D341Med (cell line): ENCODE measurements at regions not wholly inside any gene's neighbourhood (a gene's known extent, or its start where the extent isn't known, plus 50 kb on each side); places are given as distances from the start of the nearest gene placed in this dataset.
"Not testable (repeated sequence)": the region's sequence is repeated elsewhere in the genome, so short reads cannot be mapped to it uniquely, and the experiment has no call there.

ENCODE experiments used
- DNase-seq: peaks from one replicate; pipeline ENCODE4 v3.0.0; 2012; ENCODE audit warnings: low spot score

DNA sequence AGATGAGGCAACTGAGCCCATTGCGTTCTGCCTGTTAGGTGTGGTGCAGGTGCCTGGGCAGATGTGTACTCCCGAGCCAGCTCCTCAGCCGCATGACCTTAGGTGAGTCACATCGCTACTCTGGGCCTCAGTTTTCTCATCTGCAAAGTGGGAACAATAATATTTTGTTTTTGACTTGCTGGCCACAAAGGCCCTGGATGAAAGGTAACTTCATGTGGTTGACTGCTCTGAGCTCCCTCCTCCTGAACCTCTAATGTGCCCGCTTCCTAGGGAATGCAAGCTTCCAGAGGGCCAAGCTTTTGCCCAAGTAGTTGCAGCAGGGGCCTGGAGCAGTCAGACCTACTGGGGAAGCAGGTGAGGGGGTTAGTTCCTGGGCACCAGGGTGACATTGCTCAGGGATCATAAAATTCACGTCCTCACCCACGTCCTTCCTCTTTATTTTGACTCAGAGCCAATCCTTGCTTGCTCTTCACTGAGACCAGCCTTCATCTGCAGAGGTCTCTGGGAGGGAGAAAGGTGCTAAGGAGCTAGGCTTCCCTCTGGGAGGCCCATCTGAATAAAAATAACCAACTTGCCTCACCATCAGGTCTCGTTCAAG is 149.0 kb upstream of the TLE3 start:
- no peak for DNase-seq

DNA sequence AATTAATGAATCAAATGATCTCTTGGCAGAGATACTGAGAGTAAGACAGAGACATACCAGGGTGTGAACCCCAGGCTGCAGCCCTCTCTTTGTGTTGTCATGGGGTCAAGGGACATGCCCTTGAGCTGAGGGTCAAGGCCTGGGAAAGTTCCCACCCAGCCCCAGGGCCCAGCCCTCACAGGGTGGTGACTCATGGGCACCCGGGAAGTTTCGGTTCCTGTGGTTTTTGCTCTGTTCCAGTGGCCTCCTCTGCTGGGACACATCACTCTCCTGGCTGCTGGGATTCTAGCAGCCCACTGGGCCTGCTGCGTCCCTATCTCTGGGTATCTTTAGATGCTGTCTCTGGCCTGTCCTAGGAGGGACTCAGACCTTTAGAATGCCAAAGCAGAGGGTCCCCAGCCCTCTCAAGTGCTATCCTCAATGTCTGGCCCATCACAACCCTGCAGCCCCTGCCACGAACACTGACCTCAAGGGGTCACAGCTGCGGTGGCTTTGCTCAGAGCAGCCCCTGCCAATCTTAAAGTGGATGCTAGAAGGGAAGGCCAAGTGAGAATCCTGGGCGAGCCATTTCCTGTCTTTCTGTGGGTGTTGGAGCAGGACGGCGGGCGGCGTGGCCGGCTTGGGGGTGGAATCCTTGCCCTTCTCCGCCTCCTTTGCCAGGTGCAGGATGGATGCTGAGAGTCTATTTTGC is 148.4 kb upstream of the TLE3 start:
- DNase-seq: no peak

DNA sequence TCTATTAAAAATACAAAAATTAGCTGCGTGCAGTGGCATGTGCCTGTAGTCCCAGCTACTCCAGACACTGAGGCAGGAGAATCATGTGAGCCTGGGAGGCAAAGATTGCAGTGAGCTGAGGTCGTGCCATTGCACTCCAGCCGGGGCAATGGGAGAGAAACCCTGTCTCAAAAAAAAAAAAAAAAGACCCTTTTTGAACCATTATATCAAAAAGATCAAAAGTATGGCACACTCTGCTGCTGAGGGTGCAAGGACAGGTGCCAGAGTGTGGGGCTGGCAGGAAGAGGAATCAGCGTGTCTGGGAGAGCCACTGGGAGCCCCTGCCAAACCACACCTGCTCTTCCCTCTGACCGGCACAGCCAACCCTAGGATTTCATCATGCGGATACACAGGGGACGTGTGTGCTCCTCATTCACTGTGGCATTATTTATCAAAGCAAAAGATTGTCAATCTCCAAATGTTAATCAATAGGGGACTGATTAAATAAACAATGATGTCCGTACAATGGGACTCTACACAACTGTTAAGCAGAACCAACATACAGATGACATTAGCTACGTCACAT is 147.3 kb upstream of the TLE3 start:
- DNase-seq: no peak

DNA sequence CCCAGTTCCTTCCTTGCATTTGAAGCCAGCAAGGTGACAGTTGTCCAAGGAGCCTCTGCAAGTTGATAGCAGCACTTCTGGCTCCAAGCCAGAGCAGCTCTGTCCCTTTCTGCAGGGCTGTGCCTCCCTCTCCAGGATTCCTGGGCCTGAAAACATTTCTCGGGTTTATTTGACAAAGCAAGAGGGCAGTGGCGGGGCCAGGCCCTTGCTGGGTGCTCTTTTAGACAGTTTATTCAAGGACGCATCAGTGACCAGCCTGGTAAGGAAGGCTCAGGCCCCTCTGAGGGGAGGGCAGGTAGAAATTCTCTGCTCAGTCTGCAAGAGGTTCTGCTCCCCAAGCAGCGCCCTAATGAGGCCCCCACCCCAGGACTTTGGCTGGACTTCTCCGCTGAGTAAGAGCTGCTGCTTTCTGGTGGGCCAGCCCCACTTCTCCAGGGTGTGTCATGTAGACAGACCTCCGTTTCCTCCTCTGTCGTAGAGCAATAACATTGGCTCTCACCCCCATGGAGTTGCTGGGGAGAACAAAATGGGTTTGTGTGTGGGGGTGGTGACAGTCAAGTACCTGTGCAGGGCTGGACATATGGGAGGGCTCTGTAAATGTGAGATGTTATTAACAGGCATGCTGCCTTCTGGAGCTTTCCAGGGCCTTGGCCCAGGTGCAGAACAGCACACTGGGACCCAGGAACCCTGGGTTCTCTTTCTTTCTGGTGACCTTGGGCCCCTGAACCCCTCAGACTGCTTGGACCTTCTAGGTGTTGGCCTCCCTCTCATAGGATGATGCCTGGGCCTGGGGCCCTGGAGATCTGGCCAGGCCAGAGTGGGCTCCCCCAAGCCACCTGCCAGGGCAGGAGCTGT is 146.2 kb upstream of the TLE3 start:
- no peak for DNase-seq

DNA sequence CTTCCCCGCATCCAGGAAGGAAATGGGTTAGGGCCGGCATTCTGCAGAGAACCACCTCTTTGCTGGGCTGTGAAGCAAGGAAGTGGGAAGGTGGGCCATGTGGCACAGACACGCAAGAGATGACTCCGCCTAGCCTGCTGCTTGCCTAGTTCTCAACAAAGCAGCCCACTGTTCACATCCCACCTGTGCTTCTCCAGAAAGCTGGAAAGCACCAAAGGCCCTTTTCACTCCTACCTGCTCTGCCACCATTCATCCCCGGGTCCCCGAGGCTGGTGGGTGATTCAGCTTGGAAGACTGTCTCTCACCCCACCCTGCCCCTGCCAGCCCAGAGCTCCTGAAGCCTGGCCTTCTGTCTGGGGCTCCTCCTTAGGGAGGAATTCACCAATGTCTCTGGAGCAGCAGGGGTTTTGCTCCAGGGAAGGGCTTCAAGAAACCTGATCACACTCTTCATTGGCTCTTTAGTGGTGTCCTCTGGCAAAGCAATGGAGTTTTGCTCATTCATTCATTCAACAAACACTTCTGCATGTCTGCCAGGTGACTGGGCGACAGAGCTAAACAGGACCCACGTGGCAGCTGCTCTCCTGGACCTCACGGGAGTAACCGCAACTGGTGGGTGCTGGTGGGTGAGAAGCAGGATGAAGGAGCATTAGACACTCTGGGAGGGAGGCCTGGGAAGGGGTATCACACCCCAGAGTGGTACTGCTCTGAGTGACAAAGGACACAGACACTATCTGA is 145.4 kb upstream of the TLE3 start:
- DNase-seq: no peak

DNA sequence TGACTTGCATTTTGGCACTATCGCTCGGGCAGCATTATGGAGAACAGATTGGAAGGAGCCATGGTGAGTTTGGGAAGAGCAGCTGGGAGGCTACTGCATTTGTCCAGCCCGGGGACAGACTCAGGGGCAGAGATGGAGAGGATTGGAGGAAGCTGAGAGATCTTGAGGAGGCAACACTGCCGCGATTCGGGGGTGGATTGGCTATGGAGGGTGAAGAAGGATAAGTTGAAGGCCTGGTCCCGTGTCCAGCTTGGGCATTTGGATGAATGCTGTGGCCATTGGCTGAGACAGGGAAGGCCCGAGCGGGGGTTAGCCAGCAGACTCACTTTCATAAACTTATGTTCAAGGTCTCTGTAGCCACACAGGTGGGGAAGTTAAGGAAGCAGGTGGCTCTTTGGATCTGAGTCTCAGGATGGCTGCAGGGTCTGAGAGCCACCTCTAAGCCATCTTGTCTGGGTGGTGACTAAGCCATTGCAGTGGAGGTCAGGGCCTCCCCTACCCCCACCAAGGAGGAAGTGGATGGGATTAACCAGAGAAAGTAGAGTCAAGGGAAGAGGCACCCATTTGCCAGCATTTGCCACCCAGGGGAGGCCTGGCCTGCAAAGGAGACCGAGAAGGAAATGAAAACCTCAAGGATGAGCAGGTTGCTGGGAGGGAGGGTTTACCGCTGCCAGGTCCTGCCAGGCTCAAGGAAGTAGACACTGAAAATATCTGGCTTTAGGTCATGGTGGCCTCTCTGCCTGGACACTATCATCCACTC is 144.0 kb upstream of the TLE3 start:
- DNase-seq: no peak

DNA sequence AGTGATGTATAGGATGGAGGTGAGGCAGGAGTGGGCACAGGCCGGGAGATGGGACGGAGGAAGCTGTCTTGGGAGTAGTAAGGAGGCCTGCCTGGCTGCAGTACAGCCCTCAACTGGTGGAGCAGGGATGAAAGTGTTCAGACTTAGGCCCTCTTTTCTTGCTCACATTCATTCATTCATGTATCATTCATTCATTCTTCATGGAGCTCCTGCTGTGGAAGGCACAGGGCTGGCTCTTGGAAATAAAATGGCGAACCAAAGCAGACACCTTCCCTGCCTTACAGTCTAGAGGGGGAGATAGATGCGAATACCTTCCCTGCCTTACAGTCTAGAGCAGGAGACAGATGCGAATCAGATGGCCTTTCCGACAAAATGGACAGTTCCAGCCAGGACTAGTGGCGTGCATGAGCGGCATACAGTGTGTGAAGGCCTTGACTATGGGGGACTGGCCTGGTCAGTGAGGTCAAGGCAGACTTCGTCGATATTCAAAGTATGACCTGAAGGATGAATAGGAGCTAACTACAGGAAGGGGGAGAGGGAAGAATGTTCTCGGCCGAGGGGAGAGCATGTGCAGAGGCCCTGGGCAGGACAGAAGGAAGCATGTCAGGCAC is 143.2 kb upstream of the TLE3 start:
- no peak for DNase-seq

DNA sequence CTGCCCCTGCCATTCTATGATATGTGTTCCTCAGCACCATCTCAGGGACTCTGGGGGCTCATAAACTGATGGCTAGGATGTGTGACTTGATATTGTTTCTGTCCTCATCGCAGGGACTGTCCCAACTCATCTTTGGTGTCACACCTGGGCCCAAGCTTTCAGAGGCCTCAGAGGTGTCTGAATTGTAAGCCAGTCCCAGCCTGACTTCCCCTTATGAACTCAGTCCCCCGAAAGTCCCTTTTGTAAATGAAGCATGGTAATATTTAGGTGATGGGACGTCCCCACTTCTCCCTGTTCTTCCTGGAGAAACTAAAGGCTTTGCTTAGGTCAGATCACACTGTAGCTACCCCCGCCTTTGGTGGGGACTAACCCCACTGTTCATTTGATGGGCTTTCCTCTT is 142.4 kb upstream of the TLE3 start:
- no peak for DNase-seq

DNA sequence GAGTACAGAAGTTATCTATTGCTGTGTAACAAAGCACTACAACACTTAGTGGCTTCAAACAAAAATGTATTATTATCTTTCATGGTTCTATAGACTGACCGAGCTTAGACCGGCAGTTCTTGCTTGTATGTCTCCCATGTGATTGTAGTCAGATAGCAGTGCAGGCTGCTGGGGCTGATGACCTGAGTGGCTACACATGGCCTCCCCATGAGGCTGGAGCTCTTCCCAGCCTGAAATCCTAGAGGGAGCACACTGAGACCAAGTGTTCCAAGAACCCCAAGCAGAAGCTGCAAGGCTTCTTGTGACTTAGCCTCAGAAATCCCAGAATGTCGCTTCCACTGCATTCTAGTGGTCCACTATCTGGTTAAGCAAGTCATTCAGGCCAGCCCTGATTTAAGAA is 141.2 kb upstream of the TLE3 start:
- DNase-seq: no peak

DNA sequence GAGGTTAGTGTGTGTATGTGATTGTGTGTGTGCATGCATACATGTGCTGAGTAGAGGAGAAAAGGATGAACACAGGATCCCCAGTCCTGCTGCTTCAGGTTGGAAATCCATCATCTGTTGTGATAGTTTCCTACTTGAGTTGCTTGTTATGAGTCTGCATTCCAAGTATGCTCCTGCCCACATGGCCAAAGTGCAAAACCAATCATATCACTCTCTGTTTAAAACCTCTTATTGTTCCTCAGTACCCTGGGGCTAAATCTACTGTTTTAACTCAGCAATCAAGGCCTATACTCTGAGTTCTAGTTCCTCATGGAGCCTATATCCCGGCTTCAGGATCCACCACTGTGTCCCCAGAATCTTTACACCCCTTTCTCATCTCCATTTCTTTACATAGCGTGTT is 139.9 kb upstream of the TLE3 start:
- no peak for DNase-seq

DNA sequence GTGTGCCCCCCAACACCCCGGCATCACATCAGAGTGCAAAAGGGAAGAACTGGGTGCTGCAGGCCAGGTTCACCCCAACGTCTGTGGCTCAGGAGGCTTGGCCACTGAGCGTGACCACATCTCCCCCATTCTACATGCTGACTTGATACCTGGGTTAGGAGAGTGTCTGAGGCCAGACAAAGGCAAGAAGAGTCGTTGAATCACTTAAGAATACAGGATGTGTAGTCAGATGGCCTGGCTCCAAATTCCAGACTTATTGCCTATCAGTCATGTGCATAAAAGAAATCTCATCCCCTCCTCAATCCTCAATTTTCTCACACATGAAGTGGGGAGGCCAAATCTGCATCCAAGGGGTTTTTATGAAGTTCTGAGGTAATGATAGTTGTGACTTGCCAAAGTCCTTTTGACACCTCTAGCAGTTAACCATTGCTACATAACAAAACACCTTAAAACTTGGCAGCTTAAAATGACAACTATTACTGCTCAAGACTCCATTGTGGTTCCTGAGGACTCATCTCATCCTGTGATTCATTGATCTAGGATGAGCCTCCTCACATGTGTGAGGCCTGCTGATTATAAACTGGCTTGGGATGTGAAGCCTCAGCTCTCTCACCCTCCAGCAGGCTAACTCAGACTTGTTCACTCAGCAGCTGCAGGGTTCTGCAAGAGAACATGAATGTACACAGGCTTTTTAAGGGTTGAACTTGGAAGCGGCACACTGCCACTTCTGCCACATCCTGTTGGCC is 138.8 kb upstream of the TLE3 start:
- no peak for DNase-seq

DNA sequence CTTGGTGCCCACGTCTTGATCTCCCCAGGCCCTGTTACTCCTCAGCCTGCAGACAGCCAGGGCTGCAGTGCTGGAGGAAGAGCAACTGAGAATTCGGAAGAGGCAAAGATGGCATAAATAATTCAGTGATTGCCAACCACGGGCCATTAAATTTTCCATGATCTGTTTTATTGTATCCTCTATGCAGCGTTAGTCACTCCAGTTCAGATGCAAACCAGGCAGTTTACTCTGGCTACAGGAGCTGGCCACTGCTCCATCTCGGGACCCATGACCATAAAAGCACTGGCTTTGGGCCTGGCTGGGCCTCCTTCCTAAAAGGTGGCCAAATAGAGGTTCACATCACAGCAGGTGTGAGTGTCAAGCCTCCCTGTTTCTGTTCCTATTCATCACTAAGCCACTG is 137.6 kb upstream of the TLE3 start:
- DNase-seq: no peak

DNA sequence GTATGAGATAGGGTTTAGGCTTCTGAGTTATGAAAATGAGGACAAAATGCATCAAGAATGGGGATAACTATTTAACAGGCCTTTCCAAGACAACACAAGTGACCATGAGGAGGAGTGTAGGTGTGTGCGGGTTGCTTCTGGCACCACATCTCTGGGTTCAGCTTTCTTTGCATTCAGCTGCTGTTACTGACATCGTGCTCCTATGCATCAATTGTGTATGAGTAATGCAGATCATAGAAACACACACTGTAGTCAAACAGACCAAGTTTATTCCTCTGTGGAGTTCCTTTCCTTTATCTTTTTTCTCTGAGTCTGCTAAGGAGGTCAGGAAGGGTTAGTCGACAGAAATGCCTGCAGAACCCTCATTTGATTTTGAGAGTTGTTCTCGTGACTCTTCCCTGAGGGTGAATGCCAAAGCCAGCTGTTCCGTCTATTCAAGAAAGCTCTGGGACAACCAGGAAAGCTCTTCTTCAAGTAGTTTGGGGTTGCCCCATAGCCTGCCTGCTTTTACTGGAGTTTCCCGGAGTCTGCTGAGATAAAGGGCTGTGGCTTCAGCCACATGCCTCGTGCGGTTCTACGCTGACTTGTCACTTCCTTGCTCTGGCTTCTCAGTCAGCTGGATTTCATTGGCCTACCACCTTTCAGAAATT is 136.7 kb upstream of the TLE3 start:
- no peak for DNase-seq

DNA sequence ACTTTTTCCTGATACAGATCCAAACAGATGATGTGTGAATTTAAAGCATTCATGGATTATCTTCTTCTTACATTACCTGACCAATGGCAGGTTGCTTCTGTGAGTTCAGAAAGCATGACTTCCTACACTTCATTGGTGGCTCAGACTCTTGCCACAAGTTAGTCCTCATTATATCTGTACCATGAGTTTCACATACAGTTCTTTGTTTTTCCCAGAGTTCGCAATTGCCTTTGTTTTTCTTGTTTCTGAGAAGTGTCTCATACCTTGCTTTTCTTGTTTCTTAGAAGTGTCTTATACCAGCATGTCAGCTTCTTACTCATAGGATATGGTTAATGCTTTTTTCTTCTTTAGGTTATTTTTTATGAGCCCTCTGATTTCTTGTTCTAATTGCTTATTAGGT is 133.8 kb upstream of the TLE3 start:
- no peak for DNase-seq

DNA sequence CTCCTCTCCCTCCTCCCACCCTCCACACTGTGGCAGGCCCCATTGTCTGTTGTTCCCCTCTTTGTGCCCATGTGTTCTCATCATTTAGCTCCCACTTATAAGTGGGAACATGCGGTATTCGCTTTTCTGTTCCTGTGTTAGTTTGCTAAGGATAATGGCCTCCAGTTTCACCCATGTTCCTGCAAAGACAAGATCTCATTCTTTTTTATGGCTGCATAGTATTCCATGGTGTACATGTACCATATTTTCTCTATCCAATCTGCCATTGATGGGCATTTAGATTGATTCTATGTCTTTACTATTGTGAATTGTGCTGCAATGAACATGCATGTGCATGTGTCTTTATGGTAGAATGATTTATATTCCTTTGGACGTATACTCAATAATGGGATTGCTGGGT is 130.2 kb upstream of the TLE3 start:
- DNase-seq: not testable (repeated sequence)

DNA sequence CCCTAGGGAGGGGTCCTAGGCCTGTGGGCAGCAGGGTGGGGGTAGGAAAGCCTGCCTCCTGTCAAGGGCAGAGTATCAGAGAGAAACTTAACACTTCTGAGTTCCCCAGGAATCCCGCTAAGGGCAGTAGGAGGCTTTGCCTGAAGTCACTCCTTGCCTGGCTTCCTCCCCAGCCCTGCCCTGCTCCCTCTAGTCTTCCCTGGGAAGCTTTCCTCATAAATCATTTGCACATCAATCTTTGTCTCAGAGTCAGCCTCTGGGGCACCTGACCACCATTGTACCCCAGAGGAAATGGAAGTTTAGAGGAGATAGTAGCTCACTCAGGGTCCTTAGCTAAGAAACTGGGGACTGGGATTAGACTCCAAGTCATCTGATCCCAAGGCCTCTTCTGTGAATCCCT is 129.4 kb upstream of the TLE3 start:
- DNase-seq: no peak

DNA sequence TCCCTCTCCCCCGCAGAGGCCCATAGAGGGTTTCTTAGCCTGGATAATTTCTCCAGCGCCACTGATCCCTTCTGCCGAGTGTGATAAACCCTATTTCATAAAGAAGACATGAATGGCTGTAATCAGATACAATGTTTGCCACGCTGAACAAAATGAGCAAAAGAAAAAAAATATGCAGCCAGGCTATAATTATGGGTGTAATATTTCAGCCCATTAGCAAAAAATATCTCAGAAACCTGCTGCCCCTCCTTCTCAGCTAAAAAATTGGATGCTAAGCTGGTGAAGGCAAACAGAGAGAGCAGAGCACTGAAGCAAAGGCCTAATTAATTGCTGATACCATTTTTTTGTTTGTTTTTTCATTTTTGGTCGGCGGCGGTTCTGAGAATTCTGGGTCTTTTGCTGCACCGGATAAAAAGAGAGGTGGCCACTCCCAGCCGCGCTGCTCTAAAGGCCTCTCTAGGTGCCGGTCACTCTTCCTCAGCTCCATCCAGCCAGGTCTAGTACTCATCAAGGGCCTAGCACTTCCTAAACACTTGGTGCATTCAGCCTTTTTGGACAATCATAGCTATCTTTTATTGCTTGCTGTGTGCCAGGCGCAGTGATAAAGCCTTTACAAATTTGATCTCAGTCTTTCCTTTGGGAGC is 128.7 kb upstream of the TLE3 start:
- DNase-seq: no peak

DNA sequence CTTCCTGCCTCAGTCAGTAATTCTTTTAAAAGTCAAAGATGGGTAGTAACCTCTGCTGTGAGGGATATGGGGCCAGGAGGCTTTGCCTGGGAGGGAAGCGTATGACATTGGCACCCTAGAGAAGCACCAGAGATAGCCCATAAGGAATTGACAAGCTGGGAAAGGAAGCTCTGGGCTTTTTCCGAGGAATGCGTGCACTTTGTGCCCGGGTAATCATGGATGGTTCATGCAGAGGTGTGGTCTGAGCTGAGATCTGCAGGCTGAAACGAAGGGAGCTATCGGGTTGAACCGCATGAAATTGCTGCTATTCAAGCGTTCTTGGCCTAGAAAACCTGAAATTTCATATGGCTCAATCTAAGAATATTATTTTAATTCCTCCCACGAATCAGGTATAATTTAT is 127.7 kb upstream of the TLE3 start:
- no peak for DNase-seq

DNA sequence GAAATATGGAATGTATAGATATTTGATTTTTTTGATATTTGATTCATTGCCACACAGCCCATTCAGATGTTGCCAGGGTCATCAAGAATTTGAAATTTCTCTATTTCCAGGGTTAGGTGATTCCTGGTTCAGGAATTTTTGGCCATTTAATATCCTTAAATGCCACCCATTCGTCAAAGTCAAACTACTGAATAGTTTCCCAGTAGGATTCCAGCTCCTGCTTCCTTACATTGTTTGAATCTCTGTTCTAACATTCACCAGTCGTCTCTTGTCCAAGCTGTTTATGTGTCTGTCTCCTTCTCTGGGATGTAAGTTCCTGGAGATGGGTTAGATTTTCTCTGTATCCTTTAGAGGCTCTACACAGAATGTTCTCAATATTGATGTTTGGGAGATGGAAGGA is 124.9 kb upstream of the TLE3 start:
- no peak for DNase-seq
